ENCODE measurements at regions not wholly inside any gene's neighbourhood (a gene's known extent, or its start where the extent isn't known, plus 50 kb on each side); places are given as distances from the start of the nearest gene placed in this dataset.

- TF ChIP-seq EZH2 (IDR thresholded peaks at IDR 0.05; ENCODE audit: insufficient read depth, poor library complexity, severe bottlenecking) (no peak), EZH2phosphoT487 (IDR thresholded peaks at IDR 0.05; ENCODE audit: insufficient read depth, low read depth) (no peak)
Observed at GRCh38 chr11:37718431-37718999, 1120.5 kb upstream of the RAG2 start.

Measured in GM23248 (cell line).